B cell (primary cell): ENCODE measurements at regions not wholly inside any gene's neighbourhood (a gene's known extent, or its start where the extent isn't known, plus 50 kb on each side); places are given as distances from the start of the nearest gene placed in this dataset.

Experiments used
- ATAC-seq: fragments of 200-7000 bp; cut with Tn5 transposase; one replicate; pipeline ENCODE4 v1.10.0; 2021; ENCODE audit warnings: low read depth, mild to moderate bottlenecking, moderate number of reproducible peaks, moderate library complexity
- CTCF ChIA-PET: fragments of 350-600 bp; sonication (Branson Sonifier 250); formaldehyde crosslinking; loops from one replicate; lab custom pipeline; 2021; ENCODE audit warnings: antibody characterized with exemption, inconsistent platforms; lab: Charles Lee
- POLR2A ChIA-PET: fragments of 350-600 bp; sonication (Branson Sonifier 250); formaldehyde crosslinking; loops from one replicate; lab custom pipeline; 2021; ENCODE audit warnings: antibody characterized with exemption; lab: Charles Lee
- DNase-seq: peaks from one replicate; pipeline ENCODE4 v3.0.0; 2013
- H2AFZ ChIP-seq: 2 replicates; pipeline ENCODE4 v1.6.1; 2012; ENCODE audit warnings: mild to moderate bottlenecking, low read depth, low read length; ENCODE audit not compliant: insufficient read depth, poor library complexity, severe bottlenecking
- H3K27ac ChIP-seq, 2 donors: 1 replicate in 1 of 2; 2 replicates in 1 of 2; pipeline ENCODE4 v1.5.1; 2012 to 2013; ENCODE audit warnings: low read length in 2 of 2, mild to moderate bottlenecking in 2 of 2, moderate library complexity in 1 of 2
- H3K27me3 ChIP-seq, 4 experiments: fragments of 200-600 bp in 1 of 4; sonication (generic) in 1 of 4; replicated peaks in 1 of 4; 1 replicate in 2 of 4; 2 replicates in 2 of 4; pipeline versions ENCODE4 v1.6.1 to v1.7.0; 2013 to 2016; ENCODE audit warnings: low read length in 3 of 4, mild to moderate bottlenecking in 2 of 4, mixed read lengths in 1 of 4, moderate library complexity in 1 of 4; ENCODE audit not compliant: insufficient read depth in 4 of 4, control insufficient read depth in 3 of 4; ENCODE audit errors: control extremely low read depth in 1 of 4
- H3K36me3 ChIP-seq, 2 experiments: replicated peaks in 1 of 2; 1 replicate in 1 of 2; 2 replicates in 1 of 2; pipeline versions ENCODE4 v1.6.1 to v1.7.1; 2013; ENCODE audit warnings: low read length in 1 of 2; ENCODE audit not compliant: insufficient read depth in 2 of 2, control insufficient read depth in 1 of 2; ENCODE audit errors: control extremely low read depth in 1 of 2, extremely low read depth in 1 of 2
- H3K4me1 ChIP-seq, 2 donors: fragments of 200-600 bp in 1 of 2; sonication (generic) in 1 of 2; 1 replicate in 1 of 2; 2 replicates in 1 of 2; pipeline versions ENCODE4 v1.5.1 to v1.6.1; 2013 to 2017; ENCODE audit warnings: low read length in 2 of 2; ENCODE audit not compliant: control insufficient read depth in 2 of 2, insufficient read depth in 2 of 2
- H3K4me2 ChIP-seq: replicated peaks from 2 replicates; pipeline ENCODE3; 2012; ENCODE audit warnings: mild to moderate bottlenecking, low read depth, low read length; ENCODE audit not compliant: poor library complexity, severe bottlenecking
- H3K4me3 ChIP-seq, 5 experiments: fragments of 200-600 bp in 1 of 5; sonication (generic) in 1 of 5; 1 replicate in 3 of 5; 2 replicates in 2 of 5; pipeline versions ENCODE4 v1.5.1 to v1.7.0; 2011 to 2016; ENCODE audit warnings: low read length in 4 of 5, mild to moderate bottlenecking in 4 of 5, low read depth in 2 of 5, control low read depth in 1 of 5, moderate library complexity in 1 of 5; ENCODE audit not compliant: insufficient read depth in 1 of 5; ENCODE audit errors: control extremely low read depth in 1 of 5, extremely low read depth in 1 of 5
- H3K79me2 ChIP-seq: fragments of 200-600 bp; sonication (generic); one replicate; pipeline ENCODE4 v1.6.0; 2016; ENCODE audit warnings: low read length; ENCODE audit not compliant: control insufficient read depth, insufficient read depth
- H3K9ac ChIP-seq: fragments of 200-600 bp; sonication (generic); 2 replicates; pipeline ENCODE4 v1.6.1; 2017; ENCODE audit warnings: mild to moderate bottlenecking, low read length, moderate library complexity
- H3K9me3 ChIP-seq, 3 donors: one replicate each; pipeline versions ENCODE4 v1.6.1 to v1.7.1; 2013; ENCODE audit warnings: low read length in 2 of 3; ENCODE audit not compliant: control insufficient read depth in 2 of 3, insufficient read depth in 1 of 3; ENCODE audit errors: control extremely low read depth in 1 of 3
- H4K20me1 ChIP-seq: 2 replicates; pipeline ENCODE4 v1.6.0; 2012; ENCODE audit warnings: mild to moderate bottlenecking, low read length; ENCODE audit not compliant: insufficient read depth, control insufficient read depth, poor library complexity, severe bottlenecking
- H3K27ac Mint-ChIP-seq: one replicate; pipeline ENCODE4 v1.8.0; 2021; ENCODE audit warnings: mixed read lengths
- H3K27me3 Mint-ChIP-seq: one replicate; pipeline ENCODE4 v1.8.0; 2021; ENCODE audit warnings: mixed read lengths
- H3K4me1 Mint-ChIP-seq: one replicate; pipeline ENCODE4 v1.8.0; 2021; ENCODE audit warnings: mixed read lengths
- H3K4me3 Mint-ChIP-seq: one replicate; pipeline ENCODE4 v1.8.0; 2021; ENCODE audit warnings: mixed read lengths
- H3K9me3 Mint-ChIP-seq: one replicate; pipeline ENCODE4 v1.8.0; 2022; ENCODE audit warnings: mixed read lengths; ENCODE audit not compliant: insufficient read depth
- CTCF ChIP-seq: fragments of 200-600 bp; IDR thresholded peaks from one replicate; pipeline ENCODE4 v1.8.0; 2022; ENCODE audit warnings: antibody characterized with exemption, mild to moderate bottlenecking
- EZH2 ChIP-seq: IDR thresholded peaks from 2 replicates; pipeline ENCODE4 v1.6.1; 2012; ENCODE audit warnings: borderline replicate concordance, low read depth, mild to moderate bottlenecking, moderate library complexity, low read length; ENCODE audit not compliant: insufficient read depth, poor library complexity, severe bottlenecking
- WGBS: methylation state at CpG from one replicate; pipeline ENCODE4 v1.1.5; 2013; ENCODE audit warnings: missing lambda C conversion rate; ENCODE audit not compliant: insufficient coverage; 5-methylcytosine and 5-hydroxymethylcytosine counted together
- intact Hi-C: fragments of 100-400 bp; cut with micrococcal nuclease; formaldehyde crosslinking; loops from one replicate; pipeline ENCODE4 v1.10.0; 2022

- no peak for TF ChIP-seq CTCF
- no peak for TF ChIP-seq EZH2
- no peak for ATAC-seq
Observed at GRCh38 chr2:9082158-9082557, 78.7 kb upstream of the MBOAT2 start.

GRCh38 chr2:9081750-9082149, 78.3 kb upstream of the MBOAT2 start:
- Histone ChIP-seq H3K9ac (no peak overlapping the region), H3K4me3 (no peak overlapping the region), H2AFZ (no peak overlapping the region), H3K27ac (no peak overlapping the region), H3K4me2 (no peak overlapping the region), H3K4me1 (no peaks in the 10 kb centered on the region), H3K9me3 (peaks cover 3 to 7% (median 4%) of the 10 kb centered on the region in 3 donors), H4K20me1 (no peaks in the 10 kb centered on the region), H3K27me3 (no peaks in the 10 kb centered on the region), H3K36me3 (no peaks in the 10 kb centered on the region), H3K79me2 (no peaks in the 10 kb centered on the region)
- ATAC-seq (no peak), DNase-seq (no peak)
- Mint-ChIP-seq H3K27ac (no peak overlapping the region), H3K27me3 (no peaks in the 10 kb centered on the region), H3K4me3 (no peak overlapping the region), H3K4me1 (no peaks in the 10 kb centered on the region), H3K9me3 (peaks cover 8% of the 10 kb centered on the region)
- WGBS: no CpG with 5 or more reads among the region's 2 CpGs
- intact Hi-C loops: no loop called here
- ChIA-PET CTCF (no interaction called here), POLR2A (no interaction called here)
- no peak for TF ChIP-seq CTCF
- TF ChIP-seq EZH2: no peak

More at GRCh38 chr2:9082158-9082557, 78.7 kb upstream of the MBOAT2 start:
- Histone ChIP-seq H3K36me3 (no peaks in the 10 kb centered on the region), H4K20me1 (no peaks in the 10 kb centered on the region), H3K4me3 (no peak overlapping the region), H3K4me2 (no peak overlapping the region), H3K27me3 (no peaks in the 10 kb centered on the region), H3K9ac (no peak overlapping the region), H3K9me3 (peaks cover 3 to 7% (median 4%) of the 10 kb centered on the region in 3 donors), H3K4me1 (no peaks in the 10 kb centered on the region), H3K27ac (no peak overlapping the region), H3K79me2 (no peaks in the 10 kb centered on the region), H2AFZ (no peak overlapping the region)
- intact Hi-C loops: no loop called here
- Mint-ChIP-seq H3K4me1 (no peaks in the 10 kb centered on the region), H3K27ac (no peak overlapping the region), H3K27me3 (no peaks in the 10 kb centered on the region), H3K4me3 (no peak overlapping the region), H3K9me3 (peaks cover 8% of the 10 kb centered on the region)
- CTCF ChIA-PET: no interaction called here
- DNase-seq: no peak
- POLR2A ChIA-PET: no interaction called here
